Astrocyte of the cerebellum (primary cell): ENCODE measurements at regions not wholly inside any gene's neighbourhood (a gene's known extent, or its start where the extent isn't known, plus 50 kb on each side); places are given as distances from the start of the nearest gene placed in this dataset.

ENCODE experiments used
- DNase-seq: peaks from one replicate; pipeline ENCODE4 v3.0.0-alpha.2; 2011; ENCODE audit warnings: low read depth
- H3K4me3 ChIP-seq: 2 replicates; pipeline ENCODE4 v1.5.1; 2011; ENCODE audit warnings: mild to moderate bottlenecking, low read depth, low read length, moderate library complexity
- CTCF ChIP-seq: IDR thresholded peaks from 2 replicates; pipeline ENCODE4 v1.5.1; 2012; ENCODE audit warnings: low read length, low read depth, moderate library complexity, mild to moderate bottlenecking; ENCODE audit errors: missing control alignments
- in situ Hi-C: cut with HindIII; loops from 2 replicates; pipeline ENCODE4 v1.10.0; 2017; ENCODE audit warnings: low sequenced_read_pairs

DNA sequence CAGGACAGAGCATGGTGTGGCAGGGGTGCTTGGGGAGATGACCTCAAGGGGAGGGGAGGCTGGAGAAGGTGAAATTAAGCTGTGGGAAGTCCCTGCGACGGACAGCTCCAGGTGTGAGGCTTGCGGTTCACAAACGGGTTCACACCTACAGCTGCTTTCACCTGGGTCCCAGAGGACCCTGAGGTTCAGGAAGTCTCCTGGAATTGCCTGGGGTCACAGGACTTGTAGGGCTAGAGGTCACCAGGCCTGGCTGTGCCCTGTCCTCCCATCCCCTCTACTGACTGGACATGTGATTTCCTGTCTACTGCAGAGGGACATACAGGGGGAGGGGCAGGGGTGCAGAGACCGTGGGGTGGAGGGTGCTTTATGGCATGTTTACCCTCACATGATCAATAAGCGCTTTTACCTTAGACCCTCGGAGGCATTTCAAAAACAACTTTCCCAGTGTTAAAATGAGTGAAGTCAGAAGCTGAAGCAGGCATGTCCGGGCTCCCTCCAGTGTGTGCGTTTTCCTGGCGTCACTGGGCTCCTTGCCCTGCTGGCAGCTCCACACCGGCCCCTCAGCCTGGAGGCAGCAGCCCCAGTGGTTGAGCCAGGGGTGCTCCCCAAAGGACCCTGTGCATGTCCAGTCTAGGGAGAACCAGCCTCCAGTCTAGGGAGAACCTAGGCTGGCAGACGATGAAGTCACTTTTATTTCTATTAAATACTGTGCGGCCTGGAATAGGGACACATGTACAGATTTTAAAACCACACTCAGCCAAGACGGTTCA lies 66.6 kb upstream of the IGFBP3 start:
- H3K4me3 ChIP-seq: no peak overlapping the region
- in situ Hi-C loops: no loop called here
- DNase-seq: no peak
- no peak for TF ChIP-seq CTCF

DNA sequence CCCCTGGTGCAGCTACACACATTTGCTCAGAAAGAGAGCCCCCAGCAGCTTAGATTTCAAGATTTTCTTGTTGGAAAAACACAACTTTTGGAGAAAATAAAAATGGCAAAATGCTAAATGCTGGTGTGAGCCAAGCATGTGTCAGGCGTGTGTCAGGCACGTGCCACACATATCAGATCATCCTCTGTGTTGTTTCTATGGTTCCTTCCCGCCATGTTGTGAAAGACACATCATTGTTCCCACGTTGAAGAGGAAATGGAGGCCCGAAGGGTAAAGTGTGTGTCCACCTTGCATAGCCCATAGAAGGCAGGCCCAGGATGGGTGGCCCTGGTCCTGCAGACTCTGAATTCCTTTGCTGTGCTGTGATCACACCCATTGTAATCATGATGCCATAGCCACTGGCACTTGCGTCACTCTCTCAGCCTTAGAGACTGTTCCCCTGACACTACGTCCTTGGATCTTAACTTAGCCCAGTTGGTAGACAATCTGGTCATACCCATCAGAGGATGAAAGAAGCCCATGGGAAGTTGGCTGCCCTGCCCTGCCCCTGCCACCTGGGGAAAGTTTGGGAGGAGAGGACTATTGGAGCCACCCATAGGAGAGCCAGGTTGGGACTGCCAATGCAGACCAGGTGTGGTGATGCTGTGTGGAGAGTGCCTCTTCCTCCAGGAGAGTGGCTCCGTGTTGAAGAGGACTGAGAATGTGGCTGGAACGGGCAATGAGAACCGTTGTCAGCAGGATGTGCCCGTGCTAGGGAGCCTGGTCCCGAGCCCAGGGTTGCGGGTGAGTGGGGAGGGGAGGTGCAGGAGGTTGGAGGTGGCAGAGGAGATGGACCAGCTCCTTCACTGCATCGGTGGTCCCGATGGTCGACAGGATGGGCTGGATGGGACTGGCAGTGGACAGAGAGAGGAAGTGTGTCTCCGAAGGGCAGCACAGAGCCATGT lies 65.6 kb upstream of the IGFBP3 start:
- no peak for DNase-seq
- in situ Hi-C loops: no loop called here
- TF ChIP-seq CTCF: no peak
- no peak overlapping the region for H3K4me3 ChIP-seq

DNA sequence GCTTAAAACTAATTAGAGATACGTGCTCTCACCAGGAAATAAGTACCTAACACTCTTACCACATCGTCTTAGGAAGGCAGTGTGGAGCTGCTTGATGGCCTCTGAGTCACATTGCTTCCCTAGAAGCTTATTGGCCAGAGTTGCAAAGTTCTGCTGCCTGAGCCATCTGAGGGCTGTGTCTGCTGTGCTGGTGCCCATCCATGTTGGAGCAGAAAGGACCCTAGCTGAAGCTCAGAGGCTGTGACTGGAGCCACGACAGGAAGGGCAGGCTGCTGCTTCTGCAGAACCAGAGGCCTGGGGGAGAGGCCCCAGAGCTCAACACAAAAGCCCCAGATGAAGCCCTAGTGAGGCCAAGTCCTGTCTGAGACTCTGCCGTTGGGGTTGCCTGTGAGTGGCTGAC lies 64.8 kb upstream of the IGFBP3 start:
- H3K4me3 ChIP-seq: no peak overlapping the region
- TF ChIP-seq CTCF: no peak
- in situ Hi-C loops: no loop called here
- DNase-seq: no peak

GRCh38 chr7:45984386-45985295 lies 63.6 kb upstream of the IGFBP3 start:
- no peak for TF ChIP-seq CTCF
- DNase-seq: no peak
- no peak overlapping the region for H3K4me3 ChIP-seq
- in situ Hi-C loops: no loop called here

DNA sequence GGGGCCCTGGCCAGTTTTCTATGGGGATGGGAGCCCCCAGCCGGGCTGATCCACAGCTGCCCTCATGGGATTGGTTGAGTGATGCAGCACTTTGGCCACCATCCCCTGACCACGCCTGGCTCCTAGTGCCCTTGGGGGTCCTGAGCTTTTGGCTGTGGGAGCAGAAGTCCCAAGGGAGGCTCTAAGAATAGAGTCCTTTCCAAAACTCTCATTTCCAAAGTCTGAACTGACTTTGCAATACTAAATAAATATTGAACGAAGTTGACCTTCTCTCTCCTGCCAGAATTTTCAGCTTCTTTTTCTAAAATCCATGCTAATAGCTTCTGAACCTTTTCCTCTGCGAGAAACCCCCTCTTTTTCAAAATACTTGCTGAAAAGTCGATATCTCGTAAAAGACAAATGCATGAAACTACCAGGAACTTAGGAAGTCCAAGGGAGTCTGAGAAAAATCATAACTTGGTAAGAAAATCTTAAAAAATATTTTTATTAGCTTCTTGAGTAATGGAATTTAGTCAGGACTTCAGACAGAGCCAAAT lies 62.7 kb upstream of the IGFBP3 start:
- DNase-seq: no peak
- no peak for TF ChIP-seq CTCF
- no peak overlapping the region for H3K4me3 ChIP-seq
- in situ Hi-C loops: no loop called here
